ENCODE measurements at regions not wholly inside any gene's neighbourhood (a gene's known extent, or its start where the extent isn't known, plus 50 kb on each side); places are given as distances from the start of the nearest gene placed in this dataset.

DNA sequence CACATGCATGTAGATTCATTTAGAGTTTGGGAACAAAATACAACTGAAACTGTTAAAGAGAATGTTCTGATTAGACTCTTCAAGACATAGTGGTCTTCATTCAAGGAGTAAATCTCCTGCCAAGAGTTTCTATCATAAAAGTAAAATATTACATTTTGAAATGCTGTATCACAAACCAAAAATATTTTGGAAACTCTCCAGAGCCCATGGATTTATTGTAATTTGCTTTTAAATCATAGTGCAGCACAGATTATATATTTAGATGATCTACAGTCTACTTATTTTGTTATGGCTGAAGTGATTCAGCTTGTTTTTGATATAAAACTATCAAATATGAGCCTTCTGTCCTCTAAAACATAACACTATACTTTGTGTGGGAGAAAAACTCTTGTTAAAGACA is 105.3 kb downstream of the DISP1 start:
- TF ChIP-seq EZH2 (IDR thresholded peaks at IDR 0.05; ENCODE audit: insufficient read depth, poor library complexity, severe bottlenecking): no peak
- no peak for TF ChIP-seq EZH2phosphoT487 (IDR thresholded peaks at IDR 0.05; ENCODE audit: insufficient read depth, low read depth)
